ENCODE measurements at regions not wholly inside any gene's neighbourhood (a gene's known extent, or its start where the extent isn't known, plus 50 kb on each side); places are given as distances from the start of the nearest gene placed in this dataset.

DNA sequence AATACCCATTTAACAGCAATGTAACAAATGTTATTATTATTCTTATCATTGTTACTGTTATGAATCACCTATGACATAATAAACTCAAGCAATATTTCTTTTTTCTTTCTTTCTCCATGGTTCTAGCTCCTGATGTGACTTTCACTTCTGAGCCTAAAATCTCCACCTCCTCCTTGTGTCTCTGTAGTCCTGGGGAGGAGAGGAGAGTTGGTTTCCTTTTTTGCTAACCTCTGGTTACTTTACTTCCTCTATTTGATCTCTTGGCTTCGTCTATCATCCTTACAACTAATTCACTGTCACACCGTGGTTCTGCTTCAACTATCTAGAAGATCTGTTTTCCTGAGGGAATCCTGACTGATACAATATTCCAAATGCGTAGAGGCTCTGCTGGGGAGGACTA lies 456.6 kb downstream of the VRK1 start:
- H3K79me2 ChIP-seq (replicated peaks; ENCODE audit: insufficient read depth, low read length): no peaks in the 10 kb centered on the region
- TF ChIP-seq SMC3 (conservative IDR thresholded peaks at IDR 0.05; ENCODE audit: poor library complexity) (no peak), EZH2 (IDR thresholded peaks at IDR 0.05; ENCODE audit: borderline replicate concordance, insufficient read depth, low read length, poor library complexity, severe bottlenecking) (no peak), POLR2AphosphoS5 (IDR thresholded peaks at IDR 0.05) (no peak), MXI1 (conservative IDR thresholded peaks at IDR 0.05; ENCODE audit: poor library complexity, severe bottlenecking) (no peak), RAD21 (conservative IDR thresholded peaks at IDR 0.05) (no peak), EP300 (conservative IDR thresholded peaks at IDR 0.05; ENCODE audit: poor library complexity, severe bottlenecking) (no peak)
- TF ChIP-seq, protein P1, sequence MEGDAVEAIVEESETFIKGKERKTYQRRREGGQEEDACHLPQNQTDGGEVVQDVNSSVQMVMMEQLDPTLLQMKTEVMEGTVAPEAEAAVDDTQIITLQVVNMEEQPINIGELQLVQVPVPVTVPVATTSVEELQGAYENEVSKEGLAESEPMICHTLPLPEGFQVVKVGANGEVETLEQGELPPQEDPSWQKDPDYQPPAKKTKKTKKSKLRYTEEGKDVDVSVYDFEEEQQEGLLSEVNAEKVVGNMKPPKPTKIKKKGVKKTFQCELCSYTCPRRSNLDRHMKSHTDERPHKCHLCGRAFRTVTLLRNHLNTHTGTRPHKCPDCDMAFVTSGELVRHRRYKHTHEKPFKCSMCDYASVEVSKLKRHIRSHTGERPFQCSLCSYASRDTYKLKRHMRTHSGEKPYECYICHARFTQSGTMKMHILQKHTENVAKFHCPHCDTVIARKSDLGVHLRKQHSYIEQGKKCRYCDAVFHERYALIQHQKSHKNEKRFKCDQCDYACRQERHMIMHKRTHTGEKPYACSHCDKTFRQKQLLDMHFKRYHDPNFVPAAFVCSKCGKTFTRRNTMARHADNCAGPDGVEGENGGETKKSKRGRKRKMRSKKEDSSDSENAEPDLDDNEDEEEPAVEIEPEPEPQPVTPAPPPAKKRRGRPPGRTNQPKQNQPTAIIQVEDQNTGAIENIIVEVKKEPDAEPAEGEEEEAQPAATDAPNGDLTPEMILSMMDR (IDR thresholded peaks at IDR 0.05; ENCODE audit: poor library complexity, severe bottlenecking): no peak
- TF ChIP-seq, protein P2, sequence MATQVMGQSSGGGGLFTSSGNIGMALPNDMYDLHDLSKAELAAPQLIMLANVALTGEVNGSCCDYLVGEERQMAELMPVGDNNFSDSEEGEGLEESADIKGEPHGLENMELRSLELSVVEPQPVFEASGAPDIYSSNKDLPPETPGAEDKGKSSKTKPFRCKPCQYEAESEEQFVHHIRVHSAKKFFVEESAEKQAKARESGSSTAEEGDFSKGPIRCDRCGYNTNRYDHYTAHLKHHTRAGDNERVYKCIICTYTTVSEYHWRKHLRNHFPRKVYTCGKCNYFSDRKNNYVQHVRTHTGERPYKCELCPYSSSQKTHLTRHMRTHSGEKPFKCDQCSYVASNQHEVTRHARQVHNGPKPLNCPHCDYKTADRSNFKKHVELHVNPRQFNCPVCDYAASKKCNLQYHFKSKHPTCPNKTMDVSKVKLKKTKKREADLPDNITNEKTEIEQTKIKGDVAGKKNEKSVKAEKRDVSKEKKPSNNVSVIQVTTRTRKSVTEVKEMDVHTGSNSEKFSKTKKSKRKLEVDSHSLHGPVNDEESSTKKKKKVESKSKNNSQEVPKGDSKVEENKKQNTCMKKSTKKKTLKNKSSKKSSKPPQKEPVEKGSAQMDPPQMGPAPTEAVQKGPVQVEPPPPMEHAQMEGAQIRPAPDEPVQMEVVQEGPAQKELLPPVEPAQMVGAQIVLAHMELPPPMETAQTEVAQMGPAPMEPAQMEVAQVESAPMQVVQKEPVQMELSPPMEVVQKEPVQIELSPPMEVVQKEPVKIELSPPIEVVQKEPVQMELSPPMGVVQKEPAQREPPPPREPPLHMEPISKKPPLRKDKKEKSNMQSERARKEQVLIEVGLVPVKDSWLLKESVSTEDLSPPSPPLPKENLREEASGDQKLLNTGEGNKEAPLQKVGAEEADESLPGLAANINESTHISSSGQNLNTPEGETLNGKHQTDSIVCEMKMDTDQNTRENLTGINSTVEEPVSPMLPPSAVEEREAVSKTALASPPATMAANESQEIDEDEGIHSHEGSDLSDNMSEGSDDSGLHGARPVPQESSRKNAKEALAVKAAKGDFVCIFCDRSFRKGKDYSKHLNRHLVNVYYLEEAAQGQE (IDR thresholded peaks at IDR 0.05; ENCODE audit: borderline replicate concordance): no peak
- no peaks in the 10 kb centered on the region for H3K27me3 ChIP-seq (ENCODE audit: insufficient read depth, low read depth, low read length)
- H2AFZ ChIP-seq (ENCODE audit: low read depth, low read length): no peak overlapping the region
- no peaks in the 10 kb centered on the region for H3K9me2 ChIP-seq (ENCODE audit: insufficient read depth, low read length)
- H3K4me2 ChIP-seq (ENCODE audit: low read length): no peak overlapping the region
- H3K27ac ChIP-seq (ENCODE audit: low read length): no peak overlapping the region
- H3K9ac ChIP-seq (ENCODE audit: low read length): no peak overlapping the region
- H3K4me3 ChIP-seq (ENCODE audit: low read length): no peak overlapping the region
- H4K20me1 ChIP-seq (ENCODE audit: insufficient read depth): no peaks in the 10 kb centered on the region
- no peaks in the 10 kb centered on the region for H3K36me3 ChIP-seq (ENCODE audit: insufficient read depth, low read length)
- H3F3A ChIP-seq (ENCODE audit: insufficient read depth, low read length, poor library complexity, severe bottlenecking): no peaks in the 10 kb centered on the region
- H3K9me3 ChIP-seq (ENCODE audit: low read length): no peaks in the 10 kb centered on the region

DNA sequence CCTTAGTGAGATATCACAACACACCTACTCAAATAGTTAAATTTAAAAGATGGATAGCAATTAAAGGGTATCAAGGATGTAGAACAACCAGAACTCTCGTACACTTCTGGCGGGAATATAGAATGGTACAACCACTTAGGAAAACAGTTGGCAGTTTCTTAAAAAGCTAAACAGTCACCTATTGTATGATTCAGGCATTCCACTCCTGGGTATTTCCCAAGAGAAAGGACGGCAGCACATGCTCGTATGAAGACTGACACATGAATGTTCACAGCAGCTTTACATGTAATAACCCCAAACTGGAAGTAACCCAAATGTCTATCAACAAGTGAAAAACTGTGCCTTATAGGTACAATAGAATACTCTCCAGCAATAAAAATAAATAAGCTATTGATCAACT lies 465.2 kb downstream of the VRK1 start:
- Histone ChIP-seq H4K20me1 (ENCODE audit: insufficient read depth) (no peaks in the 10 kb centered on the region), H3K27me3 (ENCODE audit: insufficient read depth, low read depth, low read length) (no peaks in the 10 kb centered on the region), H3K9me3 (ENCODE audit: low read length) (no peaks in the 10 kb centered on the region), H3K4me3 (ENCODE audit: low read length) (no peak overlapping the region), H3K79me2 (replicated peaks; ENCODE audit: insufficient read depth, low read length) (no peaks in the 10 kb centered on the region), H3F3A (ENCODE audit: insufficient read depth, low read length, poor library complexity, severe bottlenecking) (no peaks in the 10 kb centered on the region), H3K27ac (ENCODE audit: low read length) (no peak overlapping the region), H2AFZ (ENCODE audit: low read depth, low read length) (no peak overlapping the region), H3K9me2 (ENCODE audit: insufficient read depth, low read length) (no peaks in the 10 kb centered on the region), H3K4me2 (ENCODE audit: low read length) (no peak overlapping the region), H3K36me3 (ENCODE audit: insufficient read depth, low read length) (no peaks in the 10 kb centered on the region), H3K9ac (ENCODE audit: low read length) (no peak overlapping the region)
- TF ChIP-seq POLR2AphosphoS5 (IDR thresholded peaks at IDR 0.05) (no peak), EP300 (conservative IDR thresholded peaks at IDR 0.05; ENCODE audit: poor library complexity, severe bottlenecking) (no peak), MXI1 (conservative IDR thresholded peaks at IDR 0.05; ENCODE audit: poor library complexity, severe bottlenecking) (no peak), RAD21 (conservative IDR thresholded peaks at IDR 0.05) (no peak), EZH2 (IDR thresholded peaks at IDR 0.05; ENCODE audit: borderline replicate concordance, insufficient read depth, low read length, poor library complexity, severe bottlenecking) (no peak), TAF1 (IDR thresholded peaks at IDR 0.05; ENCODE audit: low read depth) (no peak), SMC3 (conservative IDR thresholded peaks at IDR 0.05; ENCODE audit: poor library complexity) (no peak)
- TF ChIP-seq, protein P2 (IDR thresholded peaks at IDR 0.05; ENCODE audit: borderline replicate concordance): no peak
- TF ChIP-seq, protein P1 (IDR thresholded peaks at IDR 0.05; ENCODE audit: poor library complexity, severe bottlenecking): no peak

All from neural cell (in vitro differentiated cells).